CD4-positive, alpha-beta T cell (primary cell): ENCODE measurements at regions not wholly inside any gene's neighbourhood (a gene's known extent, or its start where the extent isn't known, plus 50 kb on each side); places are given as distances from the start of the nearest gene placed in this dataset.

Source experiments
- ATAC-seq: fragments of 200-7000 bp; cut with Tn5 transposase; one replicate; pipeline ENCODE4 v1.10.0; 2022; ENCODE audit warnings: mild to moderate bottlenecking; ENCODE audit not compliant: poor library complexity
- CTCF ChIA-PET: fragments of 350-600 bp; sonication (Branson Sonifier 250); formaldehyde crosslinking; loops from one replicate; lab custom pipeline; 2021; ENCODE audit warnings: antibody characterized with exemption, inconsistent platforms; lab: Charles Lee
- POLR2A ChIA-PET: fragments of 350-600 bp; sonication (Branson Sonifier 250); formaldehyde crosslinking; loops from one replicate; lab custom pipeline; 2021; ENCODE audit warnings: antibody characterized with exemption, inconsistent platforms; lab: Charles Lee
- DNase-seq, 14 experiments: peaks; one replicate each; pipeline ENCODE4 v3.0.0-alpha.2; 2013 to 2020; ENCODE audit warnings: mixed read lengths in 2 of 14
- H3K27ac ChIP-seq, 2 donors: one replicate each; pipeline versions ENCODE4 v1.5.1 to v1.7.0; 2013; ENCODE audit warnings: low read length in 2 of 2, low read depth in 1 of 2, mild to moderate bottlenecking in 1 of 2
- H3K27me3 ChIP-seq, 2 experiments: 1 replicate in 1 of 2; 2 replicates in 1 of 2; pipeline versions ENCODE4 v1.6.1 to v1.7.0; 2013; ENCODE audit warnings: low read length in 2 of 2, control low read depth in 1 of 2, mild to moderate bottlenecking in 1 of 2, moderate library complexity in 1 of 2; ENCODE audit not compliant: insufficient read depth in 2 of 2, control insufficient read depth in 1 of 2
- H3K36me3 ChIP-seq: one replicate; pipeline ENCODE4 v1.6.1; 2013; ENCODE audit warnings: low read length, control low read depth; ENCODE audit not compliant: insufficient read depth
- H3K4me1 ChIP-seq: one replicate; pipeline ENCODE4 v1.6.1; 2013; ENCODE audit warnings: low read length, control low read depth; ENCODE audit not compliant: insufficient read depth
- H3K4me3 ChIP-seq: one replicate; pipeline ENCODE4 v1.5.1; 2013; ENCODE audit warnings: mild to moderate bottlenecking, low read length, moderate library complexity
- H3K9me3 ChIP-seq, 2 experiments: 1 replicate in 1 of 2; 2 replicates in 1 of 2; pipeline versions ENCODE4 v1.6.1 to v1.7.0; 2013; ENCODE audit warnings: low read length in 2 of 2, mild to moderate bottlenecking in 2 of 2, control low read depth in 1 of 2, moderate library complexity in 1 of 2; ENCODE audit not compliant: control insufficient read depth in 1 of 2, insufficient read depth in 1 of 2
- H3K27ac Mint-ChIP-seq: one replicate; pipeline ENCODE4 v1.8.0; 2020; ENCODE audit warnings: mixed read lengths
- H3K27me3 Mint-ChIP-seq: one replicate; pipeline ENCODE4 v1.8.0; 2021; ENCODE audit warnings: mixed read lengths
- H3K36me3 Mint-ChIP-seq: one replicate; pipeline ENCODE4 v1.8.0; 2021; ENCODE audit warnings: low read depth, mixed read lengths
- H3K4me1 Mint-ChIP-seq: one replicate; pipeline ENCODE4 v1.8.0; 2021; ENCODE audit warnings: low read depth, mixed read lengths
- H3K4me3 Mint-ChIP-seq: one replicate; pipeline ENCODE4 v1.8.0; 2020; ENCODE audit warnings: mild to moderate bottlenecking, mixed read lengths
- H3K9me3 Mint-ChIP-seq: one replicate; pipeline ENCODE4 v1.8.0; 2020; ENCODE audit warnings: mixed read lengths
- intact Hi-C, 2 experiments: fragments of 100-400 bp; cut with DNase I in 1 of 2; cut with micrococcal nuclease in 1 of 2; formaldehyde crosslinking; loops; one replicate each; pipeline versions ENCODE4 v1.15.1 to v1.9.0; 2023 to 2025; cut with DNase I, micrococcal nuclease
- TF ChIP-seq, protein P1 (sequence below): fragments of 200-600 bp; IDR thresholded peaks from one replicate; pipeline ENCODE4 v1.8.0; 2022; ENCODE audit warnings: antibody characterized with exemption, mild to moderate bottlenecking

DNA sequence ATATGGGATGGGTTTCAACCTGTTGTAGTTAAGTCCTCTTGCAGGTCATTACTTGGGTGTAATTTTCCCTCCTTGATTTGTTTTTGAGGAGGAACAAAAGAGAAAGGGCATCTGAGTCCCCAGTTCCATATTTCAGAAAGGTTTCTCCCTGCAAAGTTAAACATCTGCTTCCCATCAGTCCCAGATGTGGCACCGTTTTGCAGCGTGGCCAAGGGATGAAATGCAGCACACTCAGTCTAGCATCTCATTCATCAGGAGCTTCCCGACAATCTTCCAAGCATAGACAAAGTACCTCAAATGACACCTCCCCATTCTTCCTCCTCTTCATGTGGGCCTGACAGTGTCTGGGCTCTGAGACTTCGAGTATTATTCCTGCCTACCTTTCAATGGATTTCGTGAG, 363.7 kb upstream of the SOX9 start:
- DNase-seq (no peak), ATAC-seq (no peak)
- no peaks in the 10 kb centered on the region for H3K4me1 Mint-ChIP-seq
- TF ChIP-seq, protein P1, sequence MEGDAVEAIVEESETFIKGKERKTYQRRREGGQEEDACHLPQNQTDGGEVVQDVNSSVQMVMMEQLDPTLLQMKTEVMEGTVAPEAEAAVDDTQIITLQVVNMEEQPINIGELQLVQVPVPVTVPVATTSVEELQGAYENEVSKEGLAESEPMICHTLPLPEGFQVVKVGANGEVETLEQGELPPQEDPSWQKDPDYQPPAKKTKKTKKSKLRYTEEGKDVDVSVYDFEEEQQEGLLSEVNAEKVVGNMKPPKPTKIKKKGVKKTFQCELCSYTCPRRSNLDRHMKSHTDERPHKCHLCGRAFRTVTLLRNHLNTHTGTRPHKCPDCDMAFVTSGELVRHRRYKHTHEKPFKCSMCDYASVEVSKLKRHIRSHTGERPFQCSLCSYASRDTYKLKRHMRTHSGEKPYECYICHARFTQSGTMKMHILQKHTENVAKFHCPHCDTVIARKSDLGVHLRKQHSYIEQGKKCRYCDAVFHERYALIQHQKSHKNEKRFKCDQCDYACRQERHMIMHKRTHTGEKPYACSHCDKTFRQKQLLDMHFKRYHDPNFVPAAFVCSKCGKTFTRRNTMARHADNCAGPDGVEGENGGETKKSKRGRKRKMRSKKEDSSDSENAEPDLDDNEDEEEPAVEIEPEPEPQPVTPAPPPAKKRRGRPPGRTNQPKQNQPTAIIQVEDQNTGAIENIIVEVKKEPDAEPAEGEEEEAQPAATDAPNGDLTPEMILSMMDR = no peak
- ChIA-PET POLR2A (no interaction called here), CTCF (no interaction called here)
- H3K36me3 Mint-ChIP-seq = no peaks in the 10 kb centered on the region
- Histone ChIP-seq H3K27ac (no peak overlapping the region), H3K27me3 (no peaks in the 10 kb centered on the region), H3K4me3 (no peak overlapping the region), H3K36me3 (no peaks in the 10 kb centered on the region), H3K4me1 (no peaks in the 10 kb centered on the region), H3K9me3 (peaks cover 0 to under 1% of the 10 kb centered on the region in 2 experiments)
- no peaks in the 10 kb centered on the region for H3K9me3 Mint-ChIP-seq
- H3K27me3 Mint-ChIP-seq = no peaks in the 10 kb centered on the region
- intact Hi-C loops = no loop called here
- no peak overlapping the region for H3K27ac Mint-ChIP-seq
- H3K4me3 Mint-ChIP-seq = no peak overlapping the region

DNA sequence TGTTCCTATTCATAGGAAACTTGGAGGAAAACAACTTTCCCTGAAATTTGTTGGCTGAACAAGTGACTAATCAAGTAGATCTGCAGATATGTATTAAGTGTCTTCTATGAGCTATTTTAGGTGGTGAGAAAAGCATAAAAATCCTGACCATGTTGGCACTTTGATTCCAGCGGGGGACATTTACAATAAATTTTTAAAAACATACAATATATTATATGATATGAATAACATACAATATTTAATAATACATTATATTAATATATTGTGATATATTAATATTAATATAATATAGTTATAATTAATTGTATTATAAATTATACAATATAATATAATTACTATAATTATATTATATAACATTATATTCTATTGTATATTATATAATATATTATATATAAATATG, 362.9 kb upstream of the SOX9 start:
- Mint-ChIP-seq H3K27me3 (no peaks in the 10 kb centered on the region), H3K4me3 (no peak overlapping the region), H3K4me1 (no peaks in the 10 kb centered on the region), H3K9me3 (peaks cover 2% of the 10 kb centered on the region), H3K36me3 (no peaks in the 10 kb centered on the region), H3K27ac (no peak overlapping the region)
- Histone ChIP-seq H3K4me1 (no peaks in the 10 kb centered on the region), H3K9me3 (no peaks in the 10 kb centered on the region), H3K27me3 (no peaks in the 10 kb centered on the region), H3K27ac (no peak overlapping the region), H3K36me3 (no peaks in the 10 kb centered on the region), H3K4me3 (no peak overlapping the region)
- TF ChIP-seq, protein P1 = no peak
- ATAC-seq (no peak), DNase-seq (no peak)
- ChIA-PET CTCF (no interaction called here), POLR2A (interaction anchor here (0.6 kb wide), 1 partner anchor 9 kb away, joined by 3 read pairs; no protein-coding TSS in a partner anchor)
- intact Hi-C loops = no loop called here

DNA sequence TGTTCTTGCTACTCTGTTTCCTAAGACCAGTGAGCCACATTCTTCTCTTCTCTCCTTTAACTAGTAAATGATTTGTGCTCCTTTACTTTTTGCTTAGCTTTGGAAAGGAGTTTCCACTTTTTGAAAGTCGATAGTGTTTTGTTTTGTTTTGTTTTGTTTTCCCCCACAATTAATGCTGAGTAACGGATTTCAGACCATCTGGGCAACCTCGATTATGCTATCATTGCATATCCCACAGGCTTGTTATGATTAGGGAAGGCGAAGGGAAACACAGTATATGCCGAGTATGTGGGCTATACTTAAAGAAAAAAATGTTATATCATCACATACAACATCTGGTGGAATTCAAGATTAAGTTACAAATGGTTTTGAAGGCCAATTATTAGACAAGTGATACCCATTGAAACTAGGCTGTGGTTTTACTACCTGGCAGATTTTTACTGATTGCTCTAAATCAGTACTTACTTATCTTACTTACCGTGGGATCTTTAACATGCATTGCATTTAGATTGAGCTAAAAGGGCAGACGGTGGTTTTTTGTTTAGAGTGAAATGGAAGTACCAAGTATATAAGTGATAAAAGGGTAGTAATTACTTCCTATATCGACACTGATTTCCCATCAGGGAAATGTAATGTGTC, 361.3 kb upstream of the SOX9 start:
- DNase-seq (no peak), ATAC-seq (no peak)
- POLR2A ChIA-PET = no interaction called here
- peaks cover 3% of the 10 kb centered on the region for H3K9me3 Mint-ChIP-seq
- Histone ChIP-seq H3K36me3 (no peaks in the 10 kb centered on the region), H3K9me3 (no peaks in the 10 kb centered on the region), H3K27ac (no peak overlapping the region), H3K27me3 (no peaks in the 10 kb centered on the region), H3K4me3 (no peak overlapping the region), H3K4me1 (no peaks in the 10 kb centered on the region)
- no peak overlapping the region for H3K27ac Mint-ChIP-seq
- no peaks in the 10 kb centered on the region for H3K27me3 Mint-ChIP-seq
- TF ChIP-seq, protein P1 = no peak
- CTCF ChIA-PET = no interaction called here
- no peak overlapping the region for H3K4me3 Mint-ChIP-seq
- intact Hi-C loops = no loop called here
- H3K36me3 Mint-ChIP-seq = no peaks in the 10 kb centered on the region
- no peaks in the 10 kb centered on the region for H3K4me1 Mint-ChIP-seq
